A549 (cell line): ENCODE measurements at regions not wholly inside any gene's neighbourhood (a gene's known extent, or its start where the extent isn't known, plus 50 kb on each side); places are given as distances from the start of the nearest gene placed in this dataset.

Experiments
- CEBPB ChIP-seq, 2 experiments: fragments of >200 bp in 1 of 2; sonication (Bioruptor Twin) in 1 of 2; formaldehyde crosslinking in 1 of 2; IDR thresholded peaks; 2 replicates each; pipeline ENCODE4 v1.6.1; 2012 to 2016
- EHMT2 ChIP-seq: fragments of 200-600 bp; sonication (generic); IDR thresholded peaks from 2 replicates; pipeline ENCODE4 v1.6.1; 2016; ENCODE audit warnings: antibody characterized with exemption, low read depth, mild to moderate bottlenecking, moderate library complexity
- JUN ChIP-seq, 2 experiments: fragments of >200 bp; sonication (Bioruptor Twin); formaldehyde crosslinking; IDR thresholded peaks; 2 replicates in 1 of 2; 3 replicates in 1 of 2; pipeline ENCODE4 v1.6.1; 2016 to 2017
- SREBF2 ChIP-seq: fragments of 450-650 bp; IDR thresholded peaks from 2 replicates; pipeline ENCODE4 v1.6.1; 2014; ENCODE audit warnings: mild to moderate bottlenecking, moderate library complexity
- TF ChIP-seq, protein P1 (sequence below): fragments of >200 bp; sonication (Bioruptor Twin); formaldehyde crosslinking; IDR thresholded peaks from 3 replicates; pipeline ENCODE4 v1.5.1; 2016
- TF ChIP-seq, protein P2 (sequence below): IDR thresholded peaks from 2 replicates; pipeline ENCODE4 v1.6.1; 2012

DNA sequence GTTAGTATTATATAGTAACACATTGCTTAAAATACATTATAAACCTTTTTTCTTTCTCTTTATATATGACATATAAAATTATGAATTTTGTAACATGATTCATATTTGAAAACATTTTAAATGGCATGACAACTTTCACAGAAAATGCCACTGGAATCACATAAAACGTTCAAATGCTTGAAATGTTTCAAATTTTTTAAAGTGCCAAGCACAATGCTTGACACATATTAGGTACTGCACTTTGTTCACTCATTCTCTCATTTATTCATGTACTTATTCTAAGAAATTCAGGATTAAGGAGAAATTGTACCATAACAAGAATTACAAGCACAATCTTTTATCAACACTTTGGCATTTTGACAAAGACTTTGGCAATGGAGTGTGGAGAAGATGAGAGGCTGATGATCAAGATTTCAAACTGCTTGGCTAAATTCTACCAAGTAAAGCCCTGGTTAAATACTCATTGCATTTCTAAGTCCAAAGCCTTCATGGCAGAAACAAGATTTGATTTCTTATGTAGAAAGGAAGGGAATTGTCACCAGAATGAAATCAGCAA, 232.2 kb downstream of the C12orf50 start:
- TF ChIP-seq, protein P1, sequence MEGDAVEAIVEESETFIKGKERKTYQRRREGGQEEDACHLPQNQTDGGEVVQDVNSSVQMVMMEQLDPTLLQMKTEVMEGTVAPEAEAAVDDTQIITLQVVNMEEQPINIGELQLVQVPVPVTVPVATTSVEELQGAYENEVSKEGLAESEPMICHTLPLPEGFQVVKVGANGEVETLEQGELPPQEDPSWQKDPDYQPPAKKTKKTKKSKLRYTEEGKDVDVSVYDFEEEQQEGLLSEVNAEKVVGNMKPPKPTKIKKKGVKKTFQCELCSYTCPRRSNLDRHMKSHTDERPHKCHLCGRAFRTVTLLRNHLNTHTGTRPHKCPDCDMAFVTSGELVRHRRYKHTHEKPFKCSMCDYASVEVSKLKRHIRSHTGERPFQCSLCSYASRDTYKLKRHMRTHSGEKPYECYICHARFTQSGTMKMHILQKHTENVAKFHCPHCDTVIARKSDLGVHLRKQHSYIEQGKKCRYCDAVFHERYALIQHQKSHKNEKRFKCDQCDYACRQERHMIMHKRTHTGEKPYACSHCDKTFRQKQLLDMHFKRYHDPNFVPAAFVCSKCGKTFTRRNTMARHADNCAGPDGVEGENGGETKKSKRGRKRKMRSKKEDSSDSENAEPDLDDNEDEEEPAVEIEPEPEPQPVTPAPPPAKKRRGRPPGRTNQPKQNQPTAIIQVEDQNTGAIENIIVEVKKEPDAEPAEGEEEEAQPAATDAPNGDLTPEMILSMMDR, result no peak
- TF ChIP-seq EHMT2 (no peak), JUN (IDR thresholded peaks at IDR 0.05) (no peak), CEBPB (IDR thresholded peaks at IDR 0.05) (0 out of 4 replicates have a peak, but pooled peaks of 1 of the 2 experiments have one; percentile 1), SREBF2 (no peak)
- TF ChIP-seq, protein P2, sequence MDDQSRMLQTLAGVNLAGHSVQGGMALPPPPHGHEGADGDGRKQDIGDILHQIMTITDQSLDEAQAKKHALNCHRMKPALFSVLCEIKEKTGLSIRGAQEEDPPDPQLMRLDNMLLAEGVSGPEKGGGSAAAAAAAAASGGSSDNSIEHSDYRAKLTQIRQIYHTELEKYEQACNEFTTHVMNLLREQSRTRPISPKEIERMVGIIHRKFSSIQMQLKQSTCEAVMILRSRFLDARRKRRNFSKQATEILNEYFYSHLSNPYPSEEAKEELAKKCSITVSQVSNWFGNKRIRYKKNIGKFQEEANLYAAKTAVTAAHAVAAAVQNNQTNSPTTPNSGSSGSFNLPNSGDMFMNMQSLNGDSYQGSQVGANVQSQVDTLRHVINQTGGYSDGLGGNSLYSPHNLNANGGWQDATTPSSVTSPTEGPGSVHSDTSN, result no peak
